ENCODE measurements at regions not wholly inside any gene's neighbourhood (a gene's known extent, or its start where the extent isn't known, plus 50 kb on each side); places are given as distances from the start of the nearest gene placed in this dataset.

GRCh38 chr10:104540181-104540580, 100.9 kb upstream of the SORCS3 start:
- no peak overlapping the region for H3K9ac ChIP-seq (ENCODE audit: control insufficient read depth, insufficient read depth, low read length)
- H3K9me3 ChIP-seq (replicated peaks; ENCODE audit: control insufficient read depth, insufficient read depth, low read length) = no peaks in the 10 kb centered on the region
- no peaks in the 10 kb centered on the region for H3K79me2 ChIP-seq (ENCODE audit: control insufficient read depth, insufficient read depth, low read length)
- no peak overlapping the region for H2AFZ ChIP-seq (ENCODE audit: control insufficient read depth, low read depth, low read length)
- POLR2A ChIA-PET = no interaction called here
- H4K20me1 ChIP-seq (ENCODE audit: control insufficient read depth, insufficient read depth) = no peaks in the 10 kb centered on the region
- WGBS (ENCODE audit: insufficient coverage, insufficient replicate concordance, low lambda C conversion rate, missing lambda C conversion rate) = 23% methylated on average over 3 of the region's 3 CpGs
- no TSS peak for BruUV-seq (replicated peaks)
- RAD21 ChIA-PET (ENCODE audit: unreplicated experiment) = no interaction called here
- intact Hi-C loops (cut with micrococcal nuclease; ENCODE audit: unreplicated experiment) (no loop called here), in situ Hi-C loops (cut with MboI) (no loop called here)
- FAIRE-seq (no peak), DNase-seq (ENCODE audit: low read depth, low spot score) (no peak), ATAC-seq (no peak)
- TF ChIP-seq JUNB (IDR thresholded peaks at IDR 0.05) = no peak
- TF ChIP-seq PRDM15 (CRISPR knock-in tag; IDR thresholded peaks at IDR 0.05) = no peak
- no peak for TF ChIP-seq IRF5 (IDR thresholded peaks at IDR 0.05; ENCODE audit: borderline replicate concordance)
- no peak for TF ChIP-seq ZZZ3 (IDR thresholded peaks at IDR 0.05; ENCODE audit: control insufficient read depth, insufficient read length, low read depth)
- no peak for TF ChIP-seq POLR2AphosphoS5 (IDR thresholded peaks at IDR 0.05; ENCODE audit: low read length)
- no peak for TF ChIP-seq CHD1 (IDR thresholded peaks at IDR 0.05; ENCODE audit: low read depth, low read length)
- TF ChIP-seq LARP7 (IDR thresholded peaks at IDR 0.05) = no peak
- no peak for TF ChIP-seq ZNF592 (IDR thresholded peaks at IDR 0.05)
- no peak for TF ChIP-seq MEF2A (IDR thresholded peaks at IDR 0.05; ENCODE audit: insufficient read depth, low read depth, low read length)
- TF ChIP-seq ZBTB33 (IDR thresholded peaks at IDR 0.05) = no peak
- TF ChIP-seq SPI1 (IDR thresholded peaks at IDR 0.05; ENCODE audit: borderline replicate concordance, insufficient read depth, low read depth, low read length) = no peak
- no peak overlapping the region for H3K4me2 ChIP-seq (ENCODE audit: control insufficient read depth, insufficient read depth)
- H3K27me3 ChIP-seq (replicated peaks in 1 of 2; ENCODE audit: control insufficient read depth in 2 of 2, insufficient read depth in 2 of 2, low read length in 1 of 2) = no peaks in the 10 kb centered on the region; a peak in 1 of 4 replicates
- no peaks in the 10 kb centered on the region for H3K36me3 ChIP-seq (ENCODE audit: control insufficient read depth in 2 of 2, insufficient read depth in 2 of 2, low read length in 1 of 2)
- H3K4me3 ChIP-seq = no peak overlapping the region
- CTCF ChIA-PET = interaction anchor here (1.2 kb wide), 1 partner anchor 41 kb away, joined by 6 read pairs; no protein-coding TSS in a partner anchor
- SMC1A ChIA-PET (ENCODE audit: uncharacterized antibody, unreplicated experiment) = no interaction called here
- no peak overlapping the region for H3K27ac ChIP-seq (ENCODE audit: control insufficient read depth, insufficient read depth)
- no peaks in the 10 kb centered on the region for H3K4me1 ChIP-seq (ENCODE audit: control insufficient read depth, insufficient read depth, low read length)

Data from GM12878 (cell line).